HG02840 (cell line): ENCODE measurements at regions not wholly inside any gene's neighbourhood (a gene's known extent, or its start where the extent isn't known, plus 50 kb on each side); places are given as distances from the start of the nearest gene placed in this dataset.
"Not testable (repeated sequence)": the region's sequence is repeated elsewhere in the genome, so short reads cannot be mapped to it uniquely, and the experiment has no call there.

ENCODE experiments used
- ATAC-seq: cut with Tn5 transposase; IDR thresholded peaks from one replicate; pipeline ENCODE4 v1.9.1; 2021; ENCODE audit warnings: mild to moderate bottlenecking, moderate library complexity, moderate number of reproducible peaks; ENCODE audit not compliant: unreplicated experiment, low FRiP score

GRCh38 chr1:187038784-187039183 is 210.0 kb downstream of the PLA2G4A start:
- no peak for ATAC-seq

- ATAC-seq: no peak
These were observed 212.4 kb downstream of the PLA2G4A start for GRCh38 chr1:187041104-187041503.

- no peak for ATAC-seq
These were observed 213.8 kb downstream of the PLA2G4A start for GRCh38 chr1:187042538-187042937.

- ATAC-seq: not testable (repeated sequence)
These were observed 214.7 kb downstream of the PLA2G4A start for GRCh38 chr1:187043433-187043832.

GRCh38 chr1:187044411-187044810 is 215.7 kb downstream of the PLA2G4A start:
- ATAC-seq: no peak

GRCh38 chr1:187045371-187045770 is 216.6 kb downstream of the PLA2G4A start:
- ATAC-seq: no peak

- no peak for ATAC-seq
These were observed 217.5 kb downstream of the PLA2G4A start for GRCh38 chr1:187046293-187046692.

GRCh38 chr1:187047298-187047697 is 218.5 kb downstream of the PLA2G4A start:
- ATAC-seq: no peak

- peak; percentile 87 for ATAC-seq
These were observed 223.0 kb downstream of the PLA2G4A start for GRCh38 chr1:187051618-187052232.

- no peak for ATAC-seq
These were observed 225.1 kb downstream of the PLA2G4A start for GRCh38 chr1:187053876-187054275.

- no peak for ATAC-seq
These were observed 226.4 kb downstream of the PLA2G4A start for GRCh38 chr1:187054862-187055757.

- ATAC-seq: no peak
These were observed 234.5 kb downstream of the PLA2G4A start for GRCh38 chr1:187063271-187063670.

- ATAC-seq: no peak
These were observed 238.4 kb downstream of the PLA2G4A start for GRCh38 chr1:187067160-187067559.

- ATAC-seq: no peak
These were observed 241.3 kb downstream of the PLA2G4A start for GRCh38 chr1:187070076-187070475.

- not testable (repeated sequence) for ATAC-seq
These were observed 243.7 kb downstream of the PLA2G4A start for GRCh38 chr1:187072262-187073034.

GRCh38 chr1:187073035-187073560 is 244.3 kb downstream of the PLA2G4A start:
- ATAC-seq: not testable (repeated sequence)

GRCh38 chr1:187073634-187074245 is 245.0 kb downstream of the PLA2G4A start:
- ATAC-seq: not testable (repeated sequence)

- ATAC-seq: no peak
These were observed 245.8 kb downstream of the PLA2G4A start for GRCh38 chr1:187074445-187075048.

GRCh38 chr1:187076922-187077321 is 248.2 kb downstream of the PLA2G4A start:
- no peak for ATAC-seq

GRCh38 chr1:187078321-187078720 is 249.6 kb downstream of the PLA2G4A start:
- ATAC-seq: no peak
